Esophagus squamous epithelium (tissue), 5 donors: ENCODE measurements at regions not wholly inside any gene's neighbourhood (a gene's known extent, or its start where the extent isn't known, plus 50 kb on each side); places are given as distances from the start of the nearest gene placed in this dataset.

Source experiments
- DNase-seq: peaks from one replicate; lab custom pipeline; 2025; lab: John Stamatoyannopoulos, UW
- H3K27ac ChIP-seq, 4 donors: fragments of 200-600 bp; sonication (generic); one replicate each; pipeline ENCODE4 v1.5.1; 2016 to 2019; ENCODE audit warnings: mild to moderate bottlenecking in 1 of 4
- H3K27me3 ChIP-seq, 4 donors: fragments of 200-600 bp; sonication (generic); 1 replicate in 3 of 4; 2 replicates in 1 of 4; pipeline versions ENCODE4 v1.5.1 to v1.6.0; 2017 to 2021; ENCODE audit warnings: antibody characterized with exemption in 1 of 4
- H3K36me3 ChIP-seq, 3 donors: fragments of 200-600 bp; sonication (generic); one replicate each; pipeline ENCODE4 v1.5.1; 2016 to 2019
- H3K4me1 ChIP-seq, 3 donors: fragments of 200-600 bp; sonication (generic); one replicate each; pipeline ENCODE4 v1.5.1; 2017 to 2019
- H3K4me3 ChIP-seq, 4 donors: fragments of 200-600 bp; sonication (generic); 1 replicate in 3 of 4; 2 replicates in 1 of 4; pipeline ENCODE4 v1.5.1; 2016 to 2019; ENCODE audit warnings: mild to moderate bottlenecking in 2 of 4, moderate library complexity in 1 of 4
- H3K9me3 ChIP-seq, 3 donors: fragments of 200-600 bp; sonication (generic); one replicate each; pipeline ENCODE4 v1.5.1; 2016 to 2019
- POLR2A ChIP-seq, 4 donors: fragments of 450-650 bp; IDR thresholded peaks; one replicate each; pipeline ENCODE4 v1.6.1; 2017; ENCODE audit warnings: antibody characterized with exemption in 4 of 4, mild to moderate bottlenecking in 4 of 4, moderate library complexity in 3 of 4
- WGBS, 2 donors: methylation state at CpG; one replicate each; pipeline ENCODE4 v1.1.5; 2018; 5-methylcytosine and 5-hydroxymethylcytosine counted together
- intact Hi-C: fragments of 100-400 bp; cut with DNase I; formaldehyde crosslinking; loops from one replicate; pipeline ENCODE4 v1.15.0; 2022
- TF ChIP-seq, protein P1 (sequence below), 6 experiments: fragments of 450-650 bp in 4 of 6; fragments of 200-600 bp in 2 of 6; sonication (generic) in 2 of 6; IDR thresholded peaks; one replicate each; pipeline ENCODE4 v1.5.1; 2016 to 2019; ENCODE audit warnings: antibody characterized with exemption in 6 of 6, mild to moderate bottlenecking in 4 of 6, moderate library complexity in 4 of 6
- donor health status: DM: yes; HTN: yes; CAD: no.

DNA sequence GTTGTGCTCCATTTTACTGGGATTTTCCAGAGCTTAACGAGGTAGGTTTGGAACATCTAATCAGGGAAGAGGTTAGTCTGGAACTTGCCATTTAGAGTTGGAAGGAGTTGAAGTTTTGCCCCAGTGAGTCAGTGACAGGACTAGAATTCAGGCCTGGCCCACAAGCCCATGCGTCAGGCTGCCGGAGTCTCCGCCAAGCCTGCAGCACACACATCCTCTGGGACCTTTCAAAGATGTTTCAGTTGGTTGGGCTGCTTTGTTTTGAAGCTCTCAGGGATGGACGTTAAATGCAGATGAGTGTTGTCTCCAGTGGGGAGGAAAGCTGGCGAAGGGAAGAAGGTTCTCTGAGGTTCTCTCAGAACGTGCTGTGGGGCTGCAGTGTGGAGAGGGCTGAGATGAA is 147.0 kb downstream of the PSAT1 start:
- Histone ChIP-seq H3K9me3 (no peaks in the 10 kb centered on the region), H3K27ac (no peak overlapping the region), H3K27me3 (peaks cover 0 to 13% (median 0%) of the 10 kb centered on the region in 4 donors), H3K4me3 (no peak overlapping the region), H3K36me3 (no peaks in the 10 kb centered on the region), H3K4me1 (peaks cover 0 to 9% (median 6%) of the 10 kb centered on the region in 3 donors)
- TF ChIP-seq, protein P1, sequence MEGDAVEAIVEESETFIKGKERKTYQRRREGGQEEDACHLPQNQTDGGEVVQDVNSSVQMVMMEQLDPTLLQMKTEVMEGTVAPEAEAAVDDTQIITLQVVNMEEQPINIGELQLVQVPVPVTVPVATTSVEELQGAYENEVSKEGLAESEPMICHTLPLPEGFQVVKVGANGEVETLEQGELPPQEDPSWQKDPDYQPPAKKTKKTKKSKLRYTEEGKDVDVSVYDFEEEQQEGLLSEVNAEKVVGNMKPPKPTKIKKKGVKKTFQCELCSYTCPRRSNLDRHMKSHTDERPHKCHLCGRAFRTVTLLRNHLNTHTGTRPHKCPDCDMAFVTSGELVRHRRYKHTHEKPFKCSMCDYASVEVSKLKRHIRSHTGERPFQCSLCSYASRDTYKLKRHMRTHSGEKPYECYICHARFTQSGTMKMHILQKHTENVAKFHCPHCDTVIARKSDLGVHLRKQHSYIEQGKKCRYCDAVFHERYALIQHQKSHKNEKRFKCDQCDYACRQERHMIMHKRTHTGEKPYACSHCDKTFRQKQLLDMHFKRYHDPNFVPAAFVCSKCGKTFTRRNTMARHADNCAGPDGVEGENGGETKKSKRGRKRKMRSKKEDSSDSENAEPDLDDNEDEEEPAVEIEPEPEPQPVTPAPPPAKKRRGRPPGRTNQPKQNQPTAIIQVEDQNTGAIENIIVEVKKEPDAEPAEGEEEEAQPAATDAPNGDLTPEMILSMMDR (IDR thresholded peaks at IDR 0.05) = no peak
- TF ChIP-seq POLR2A (IDR thresholded peaks at IDR 0.05) = no peak
- no peak for DNase-seq
- WGBS, 2 donors = 75 to 76% methylated on average over 4 to 7 of the region's 7 CpGs
- intact Hi-C loops = no loop called here

DNA sequence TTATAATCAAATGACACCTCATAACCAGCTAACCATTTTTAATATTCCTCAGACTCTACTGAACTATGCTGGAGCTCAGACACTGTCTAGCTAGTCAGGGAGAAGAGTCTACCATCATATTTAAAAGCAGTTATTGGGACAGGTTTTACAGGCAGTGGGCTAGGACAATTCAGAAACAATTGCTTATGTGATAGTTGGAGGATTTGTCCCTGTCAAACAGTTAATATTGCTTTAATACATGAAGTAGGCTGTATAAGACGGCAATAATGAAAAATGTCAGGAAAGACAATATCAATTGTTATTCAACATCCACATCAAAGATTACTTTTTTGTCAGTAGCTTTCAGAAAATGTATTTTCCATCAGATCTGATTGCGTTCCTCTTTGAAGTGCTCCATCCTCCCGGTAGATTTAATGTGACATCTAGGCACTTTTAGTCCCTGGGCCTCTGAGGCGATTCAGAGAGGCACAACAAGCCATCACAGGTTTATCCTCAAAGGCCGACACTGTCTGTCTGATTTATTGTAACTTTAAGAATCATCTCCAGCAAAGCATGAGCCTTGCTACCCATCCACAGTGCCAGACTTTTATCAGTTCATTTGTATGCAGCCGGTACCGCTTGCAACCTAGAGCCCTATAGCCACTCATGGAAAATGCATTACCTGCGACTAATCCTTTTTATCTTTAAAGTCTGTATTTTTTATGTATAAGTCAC is 152.2 kb downstream of the PSAT1 start:
- TF ChIP-seq, protein P1 (IDR thresholded peaks at IDR 0.05) = no peak
- TF ChIP-seq POLR2A (IDR thresholded peaks at IDR 0.05) = no peak
- no peaks in the 10 kb centered on the region for H3K27me3 ChIP-seq
- no peaks in the 10 kb centered on the region for H3K9me3 ChIP-seq
- no peak overlapping the region for H3K4me3 ChIP-seq
- H3K27ac ChIP-seq = no peak overlapping the region
- no peaks in the 10 kb centered on the region for H3K4me1 ChIP-seq
- WGBS, 2 donors = 85 to 87% methylated on average over 8 of the region's 8 CpGs
- intact Hi-C loops = no loop called here
- DNase-seq = no peak
- no peaks in the 10 kb centered on the region for H3K36me3 ChIP-seq

DNA sequence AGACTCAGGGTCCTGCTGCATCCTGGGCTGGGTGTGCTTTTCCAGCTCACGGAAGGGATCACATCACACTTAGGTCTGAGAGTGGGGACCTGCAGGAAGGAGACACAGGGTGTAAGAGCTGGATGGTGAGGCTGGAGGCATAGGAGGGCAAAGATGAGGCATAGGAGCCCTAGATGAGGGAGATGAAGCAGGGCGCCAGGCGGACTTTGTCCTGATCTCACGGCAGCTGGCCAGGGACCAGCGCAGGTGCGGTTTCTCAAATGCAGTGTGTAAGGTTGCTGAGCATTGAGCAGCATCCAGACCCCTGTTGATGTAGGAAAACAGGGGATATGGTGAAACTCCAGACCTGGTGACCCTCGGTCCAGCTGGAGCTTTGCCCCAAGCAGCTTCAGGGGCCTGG is 156.5 kb downstream of the PSAT1 start:
- H3K27me3 ChIP-seq = no peaks in the 10 kb centered on the region
- H3K36me3 ChIP-seq = no peaks in the 10 kb centered on the region
- no peaks in the 10 kb centered on the region for H3K4me1 ChIP-seq
- WGBS, 2 donors = 80 to 92% methylated on average over 6 to 7 of the region's 7 CpGs
- no peak for TF ChIP-seq POLR2A (IDR thresholded peaks at IDR 0.05)
- TF ChIP-seq, protein P1 (IDR thresholded peaks at IDR 0.05) = no peak
- no peaks in the 10 kb centered on the region for H3K9me3 ChIP-seq
- no peak overlapping the region for H3K27ac ChIP-seq
- H3K4me3 ChIP-seq = no peak overlapping the region
- intact Hi-C loops = no loop called here
- DNase-seq = no peak

DNA sequence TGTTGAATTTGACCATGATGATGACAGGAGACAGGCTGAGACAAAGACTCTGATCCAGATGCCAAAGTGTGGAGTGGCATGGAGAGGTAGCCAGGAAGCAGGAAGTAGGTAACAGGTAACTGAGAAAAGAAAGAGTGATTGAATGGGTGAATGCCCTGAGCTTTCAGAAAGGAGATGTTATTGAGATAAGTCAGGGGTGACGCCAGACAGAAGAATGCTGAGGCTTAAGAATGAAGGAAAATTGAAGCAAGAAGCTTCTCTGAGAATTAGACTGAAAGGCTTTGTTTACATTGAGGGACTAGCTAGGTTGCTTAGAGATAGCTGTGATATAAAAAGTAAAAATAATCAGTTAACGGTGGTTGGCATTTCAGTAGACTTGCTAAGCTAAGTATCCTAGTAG is 165.7 kb downstream of the PSAT1 start:
- TF ChIP-seq, protein P1 (IDR thresholded peaks at IDR 0.05) = no peak
- no peak for TF ChIP-seq POLR2A (IDR thresholded peaks at IDR 0.05)
- no peak for DNase-seq
- Histone ChIP-seq H3K4me3 (no peak overlapping the region), H3K27me3 (no peaks in the 10 kb centered on the region), H3K36me3 (no peaks in the 10 kb centered on the region), H3K27ac (no peak overlapping the region), H3K9me3 (peaks cover 0 to 6% (median 0%) of the 10 kb centered on the region in 3 donors), H3K4me1 (no peaks in the 10 kb centered on the region)
- intact Hi-C loops = no loop called here
- 55 to 56% methylated on average over 2 of the region's 2 CpGs for WGBS, 2 donors

DNA sequence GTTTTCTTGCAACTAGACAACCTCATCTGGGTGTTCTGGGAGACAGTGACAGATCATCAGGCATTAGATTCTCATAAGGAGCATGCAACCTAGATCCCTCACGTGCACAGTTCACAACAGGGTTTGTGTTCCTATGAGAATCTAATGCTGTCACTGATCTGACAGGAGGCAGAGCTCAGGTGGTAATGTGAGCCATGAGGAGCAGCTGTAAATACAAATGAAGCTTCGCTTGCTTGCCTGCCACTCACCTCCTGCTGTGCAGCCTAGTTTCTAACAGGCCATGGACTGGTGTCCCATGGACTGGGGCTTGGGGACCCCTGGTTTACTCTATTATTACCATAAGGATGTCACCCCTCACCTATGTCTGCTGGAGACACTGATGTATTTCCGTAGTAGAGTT is 166.8 kb downstream of the PSAT1 start:
- Histone ChIP-seq H3K4me1 (no peaks in the 10 kb centered on the region), H3K4me3 (no peak overlapping the region), H3K36me3 (no peaks in the 10 kb centered on the region), H3K9me3 (peaks cover 0 to 6% (median 0%) of the 10 kb centered on the region in 3 donors), H3K27me3 (no peaks in the 10 kb centered on the region), H3K27ac (no peak overlapping the region)
- intact Hi-C loops = no loop called here
- TF ChIP-seq POLR2A (IDR thresholded peaks at IDR 0.05) = no peak
- TF ChIP-seq, protein P1 (IDR thresholded peaks at IDR 0.05) = no peak
- 61 to 73% methylated on average over 2 to 3 of the region's 3 CpGs for WGBS, 2 donors
- no peak for DNase-seq
